ENCODE measurements at regions not wholly inside any gene's neighbourhood (a gene's known extent, or its start where the extent isn't known, plus 50 kb on each side); places are given as distances from the start of the nearest gene placed in this dataset.
A peak's percentile ranks its signal among the peaks of the same experiment; 100 is the strongest.

- TF ChIP-seq RBFOX2 (IDR thresholded peaks at IDR 0.05; ENCODE audit: low read depth, low read length) (no peak), FOXO1 (CRISPR knock-in tag; IDR thresholded peaks at IDR 0.05) (peak; percentile 50), FOXM1 (CRISPR knock-in tag; IDR thresholded peaks at IDR 0.05) (no peak), ZNF431 (CRISPR knock-in tag; IDR thresholded peaks at IDR 0.05; ENCODE audit: borderline replicate concordance, low read depth) (no peak), MTA1 (CRISPR knock-in tag; IDR thresholded peaks at IDR 0.05; ENCODE audit: borderline replicate concordance) (0 out of 2 replicates have a peak, but pooled peaks have one; percentile 39), MAFK (conservative IDR thresholded peaks at IDR 0.05 in 1 of 2, IDR thresholded peaks at IDR 0.05 in 1 of 2; ENCODE audit: low read length in 2 of 2) (no peak), ZNF768 (CRISPR knock-in tag; IDR thresholded peaks at IDR 0.05) (no peak), ZFX (CRISPR knock-in tag; IDR thresholded peaks at IDR 0.05; ENCODE audit: low read depth) (no peak), MIXL1 (CRISPR knock-in tag; IDR thresholded peaks at IDR 0.05) (peak; percentile 78; the same call in 1 of the 2 replicates), MLLT10 (CRISPR knock-in tag; IDR thresholded peaks at IDR 0.05) (no peak), ZHX2 (IDR thresholded peaks at IDR 0.05; ENCODE audit: low read depth) (no peak), ZHX2 (CRISPR knock-in tag; IDR thresholded peaks at IDR 0.05; ENCODE audit: borderline replicate concordance) (no peak), HDAC1 (CRISPR knock-in tag; IDR thresholded peaks at IDR 0.05) (peak; percentile 69), ZNF672 (CRISPR knock-in tag; IDR thresholded peaks at IDR 0.05) (no peak), ZNF567 (CRISPR knock-in tag; IDR thresholded peaks at IDR 0.05; ENCODE audit: borderline replicate concordance) (no peak), THAP11 (CRISPR knock-in tag; IDR thresholded peaks at IDR 0.05) (peak; percentile 53; the same call in 1 of the 2 replicates)
- TF ChIP-seq, protein P1, sequence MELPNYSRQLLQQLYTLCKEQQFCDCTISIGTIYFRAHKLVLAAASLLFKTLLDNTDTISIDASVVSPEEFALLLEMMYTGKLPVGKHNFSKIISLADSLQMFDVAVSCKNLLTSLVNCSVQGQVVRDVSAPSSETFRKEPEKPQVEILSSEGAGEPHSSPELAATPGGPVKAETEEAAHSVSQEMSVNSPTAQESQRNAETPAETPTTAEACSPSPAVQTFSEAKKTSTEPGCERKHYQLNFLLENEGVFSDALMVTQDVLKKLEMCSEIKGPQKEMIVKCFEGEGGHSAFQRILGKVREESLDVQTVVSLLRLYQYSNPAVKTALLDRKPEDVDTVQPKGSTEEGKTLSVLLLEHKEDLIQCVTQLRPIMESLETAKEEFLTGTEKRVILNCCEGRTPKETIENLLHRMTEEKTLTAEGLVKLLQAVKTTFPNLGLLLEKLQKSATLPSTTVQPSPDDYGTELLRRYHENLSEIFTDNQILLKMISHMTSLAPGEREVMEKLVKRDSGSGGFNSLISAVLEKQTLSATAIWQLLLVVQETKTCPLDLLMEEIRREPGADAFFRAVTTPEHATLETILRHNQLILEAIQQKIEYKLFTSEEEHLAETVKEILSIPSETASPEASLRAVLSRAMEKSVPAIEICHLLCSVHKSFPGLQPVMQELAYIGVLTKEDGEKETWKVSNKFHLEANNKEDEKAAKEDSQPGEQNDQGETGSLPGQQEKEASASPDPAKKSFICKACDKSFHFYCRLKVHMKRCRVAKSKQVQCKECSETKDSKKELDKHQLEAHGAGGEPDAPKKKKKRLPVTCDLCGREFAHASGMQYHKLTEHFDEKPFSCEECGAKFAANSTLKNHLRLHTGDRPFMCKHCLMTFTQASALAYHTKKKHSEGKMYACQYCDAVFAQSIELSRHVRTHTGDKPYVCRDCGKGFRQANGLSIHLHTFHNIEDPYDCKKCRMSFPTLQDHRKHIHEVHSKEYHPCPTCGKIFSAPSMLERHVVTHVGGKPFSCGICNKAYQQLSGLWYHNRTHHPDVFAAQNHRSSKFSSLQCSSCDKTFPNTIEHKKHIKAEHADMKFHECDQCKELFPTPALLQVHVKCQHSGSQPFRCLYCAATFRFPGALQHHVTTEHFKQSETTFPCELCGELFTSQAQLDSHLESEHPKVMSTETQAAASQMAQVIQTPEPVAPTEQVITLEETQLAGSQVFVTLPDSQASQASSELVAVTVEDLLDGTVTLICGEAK (IDR thresholded peaks at IDR 0.05): no peak
- TF ChIP-seq, protein P1 (CRISPR knock-in tag; IDR thresholded peaks at IDR 0.05): no peak
These were observed 217.6 kb downstream of the ZNF674 start (continued) for GRCh38 chrX:46327566-46328115.
